ENCODE measurements at regions not wholly inside any gene's neighbourhood (a gene's known extent, or its start where the extent isn't known, plus 50 kb on each side); places are given as distances from the start of the nearest gene placed in this dataset.
"Not testable (repeated sequence)": the region's sequence is repeated elsewhere in the genome, so short reads cannot be mapped to it uniquely, and the experiment has no call there.

DNA sequence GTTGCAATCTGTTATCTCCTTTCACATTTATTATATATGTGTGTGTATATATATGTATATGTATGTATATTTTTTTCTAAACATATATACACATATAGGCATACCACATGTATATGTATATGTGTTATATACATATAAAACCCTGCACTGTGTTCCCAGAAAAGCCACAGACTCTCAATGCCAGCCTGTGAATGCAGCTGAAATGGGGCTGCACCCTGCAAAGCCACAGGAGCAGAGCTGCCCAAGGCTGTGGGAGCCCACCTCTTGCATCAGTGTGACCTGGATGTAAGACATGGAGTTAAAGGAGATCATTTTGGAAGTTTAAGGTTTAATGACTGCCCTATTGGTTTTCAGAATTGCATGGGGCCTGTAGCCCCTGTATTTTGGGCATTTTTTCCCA is 762.3 kb upstream of the ARPP21 start:
- no peak for DNase-seq (ENCODE audit: low spot score)

DNA sequence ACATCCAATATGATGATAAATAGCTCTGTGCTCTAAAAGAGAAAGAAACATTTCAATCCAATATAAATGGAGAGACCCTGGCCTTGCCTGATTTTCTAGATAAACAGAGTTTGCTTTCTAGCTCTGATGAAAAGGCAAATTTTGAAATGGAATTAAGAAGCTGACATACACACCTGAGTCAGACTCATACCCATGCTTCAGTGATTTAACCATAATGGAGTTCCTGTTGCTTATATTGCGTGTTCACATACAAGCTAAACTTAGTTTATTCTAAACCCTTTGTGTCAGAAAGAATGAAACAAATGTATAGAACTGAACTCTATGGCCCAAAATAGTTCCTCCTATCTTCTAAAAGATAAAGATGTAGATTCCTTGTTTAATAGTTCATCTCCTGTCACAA is 760.8 kb upstream of the ARPP21 start:
- no peak for DNase-seq (ENCODE audit: low spot score)

DNA sequence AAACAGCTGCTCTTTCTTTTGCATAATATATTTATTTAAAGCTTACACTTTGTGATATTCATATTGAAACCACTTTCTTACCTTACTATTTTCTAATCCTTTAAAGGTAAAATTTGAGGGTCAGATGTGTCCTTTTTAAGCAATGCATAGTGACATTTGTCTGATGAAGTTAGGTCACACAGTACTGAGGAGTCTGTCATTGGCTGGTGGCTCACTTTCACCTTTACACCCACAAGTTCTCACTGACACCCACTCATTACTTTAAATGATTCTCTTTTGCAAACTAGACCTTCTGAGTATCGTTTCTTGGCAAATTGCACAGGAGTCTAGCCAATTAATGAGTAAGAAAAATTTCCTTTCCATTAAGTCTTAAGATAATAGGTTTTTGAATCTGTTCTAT is 758.3 kb upstream of the ARPP21 start:
- DNase-seq (ENCODE audit: low spot score) = no peak

DNA sequence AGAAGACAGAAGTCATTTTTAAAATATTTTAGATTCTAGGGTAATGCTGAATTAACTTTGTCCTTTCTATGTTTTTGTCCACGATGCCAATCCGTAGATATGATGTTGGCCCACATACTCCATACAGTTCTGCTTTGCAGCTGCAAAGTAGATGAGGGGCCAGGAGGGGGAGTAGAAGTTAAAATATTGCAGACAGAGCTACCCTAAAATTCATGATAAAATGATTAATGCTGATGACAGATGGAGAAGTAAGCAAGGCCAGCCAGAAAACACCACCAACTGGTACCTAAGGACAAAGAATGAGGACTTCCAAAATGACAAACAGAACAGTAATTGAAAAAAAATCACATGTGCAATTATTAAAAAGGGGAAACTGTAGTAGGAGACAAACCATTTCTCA is 756.6 kb upstream of the ARPP21 start:
- DNase-seq (ENCODE audit: low spot score) = no peak

DNA sequence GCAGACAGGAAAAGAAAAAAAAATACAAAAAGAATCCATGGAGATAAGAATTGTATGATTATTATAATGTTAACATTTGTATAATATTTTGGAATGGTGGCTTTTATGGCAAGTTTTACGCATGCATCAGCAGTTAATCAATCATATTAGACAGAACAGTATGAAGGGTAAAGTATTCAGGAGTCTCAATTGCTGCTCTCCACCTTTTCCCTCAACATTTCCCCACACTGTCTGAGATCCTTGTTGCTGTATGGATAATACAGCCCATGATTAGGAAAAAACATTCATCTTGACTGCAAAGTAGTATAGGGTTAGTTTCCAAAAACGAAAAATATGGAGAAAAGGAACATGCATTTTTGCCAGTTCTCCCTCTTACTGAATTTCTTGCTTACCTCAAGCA is 755.3 kb upstream of the ARPP21 start:
- DNase-seq (ENCODE audit: low spot score) = no peak

DNA sequence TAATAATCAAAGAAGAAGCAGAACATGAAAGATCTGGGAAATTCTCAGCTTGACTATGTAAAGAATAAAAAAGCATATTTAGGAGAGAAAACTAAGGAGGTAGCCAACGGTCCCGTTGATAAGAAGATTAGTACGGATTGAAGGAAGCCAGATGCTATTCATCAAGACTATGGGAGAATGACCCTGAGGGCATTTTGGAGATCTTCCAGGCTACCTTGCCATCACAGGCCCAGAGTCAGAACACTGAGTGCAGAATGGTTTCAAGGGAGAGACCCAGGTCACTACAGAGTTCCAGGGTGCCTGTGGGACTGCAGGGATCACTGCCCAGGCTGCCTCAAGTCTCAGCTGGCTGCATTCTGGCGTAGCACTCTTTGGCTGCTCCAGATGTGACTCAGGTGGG is 752.9 kb upstream of the ARPP21 start:
- no peak for DNase-seq (ENCODE audit: low spot score)

DNA sequence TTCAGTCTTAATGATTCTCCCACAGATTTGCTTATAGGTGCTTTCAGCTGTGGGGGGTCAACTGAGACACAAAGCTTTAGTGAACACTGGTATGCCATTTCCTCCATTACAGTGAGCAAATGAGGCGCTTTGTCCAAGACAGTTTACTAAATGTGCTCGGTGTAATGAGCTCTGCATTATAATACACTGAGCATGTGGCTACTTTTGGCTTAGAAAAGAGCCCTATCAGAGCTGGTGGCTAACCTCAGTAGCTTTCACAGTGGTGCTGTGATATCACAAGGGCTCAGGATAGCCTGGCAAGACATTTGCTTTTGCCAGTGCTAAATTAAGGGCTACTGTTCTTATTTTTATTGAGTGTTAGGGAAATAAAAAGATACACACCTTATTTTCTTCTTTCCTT is 749.7 kb upstream of the ARPP21 start:
- no peak for DNase-seq (ENCODE audit: low spot score)

DNA sequence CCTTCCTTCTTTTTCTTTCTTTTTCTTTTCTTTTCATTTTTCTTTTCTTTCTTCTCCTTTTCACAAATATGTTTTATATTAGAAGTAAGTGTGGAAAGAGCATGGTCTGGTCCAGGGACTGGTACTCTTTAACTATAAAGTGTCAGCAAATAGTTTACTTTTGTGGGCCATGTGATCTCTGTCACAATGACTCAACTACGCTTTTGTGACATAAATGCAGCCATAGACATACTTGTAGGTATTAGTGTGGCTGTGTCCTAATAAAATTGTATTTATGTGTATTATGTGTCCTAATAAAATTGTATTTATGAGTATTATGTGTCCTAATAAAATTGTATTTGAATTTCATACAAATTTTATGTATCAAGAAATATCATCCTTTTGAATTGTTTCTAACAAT is 749.1 kb upstream of the ARPP21 start:
- DNase-seq (ENCODE audit: low spot score) = no peak

DNA sequence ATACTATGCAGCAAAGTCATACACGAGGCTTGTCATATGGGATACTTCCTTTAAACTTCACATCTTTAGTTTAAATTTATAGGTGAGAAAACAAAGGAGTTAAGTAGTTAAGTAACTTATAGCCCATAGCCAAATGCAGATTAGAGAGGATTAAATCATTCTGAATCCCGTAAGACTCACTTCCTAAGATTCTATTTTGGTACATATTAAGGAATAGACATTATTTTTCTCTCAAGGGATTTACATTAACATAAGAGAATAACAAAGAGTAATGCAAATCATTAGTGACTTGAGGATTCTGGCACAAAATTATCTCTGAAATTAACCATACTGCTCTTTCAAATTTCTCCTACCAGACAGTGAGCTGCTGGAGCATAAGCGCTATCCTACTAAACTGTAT is 747.4 kb upstream of the ARPP21 start:
- DNase-seq (ENCODE audit: low spot score) = no peak

DNA sequence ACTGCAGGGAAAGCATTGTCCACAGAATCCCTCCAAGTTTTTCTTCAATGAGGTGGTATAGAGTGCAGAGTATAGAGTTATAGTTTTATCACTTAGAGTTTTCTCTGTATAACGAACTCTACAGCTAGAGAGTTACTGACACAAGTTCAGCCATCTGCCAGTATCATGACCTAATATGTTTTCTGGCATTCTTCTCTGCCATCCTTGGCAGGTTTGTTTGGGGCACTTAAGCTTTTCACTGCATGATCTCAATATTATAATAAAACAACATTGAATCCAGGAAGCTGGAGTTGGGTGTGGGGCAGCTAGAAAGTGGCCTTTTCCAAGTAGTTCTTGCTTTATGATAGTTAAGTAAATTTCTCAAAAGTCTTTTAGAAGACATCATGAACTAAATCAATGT is 743.5 kb upstream of the ARPP21 start:
- no peak for DNase-seq (ENCODE audit: low spot score)

DNA sequence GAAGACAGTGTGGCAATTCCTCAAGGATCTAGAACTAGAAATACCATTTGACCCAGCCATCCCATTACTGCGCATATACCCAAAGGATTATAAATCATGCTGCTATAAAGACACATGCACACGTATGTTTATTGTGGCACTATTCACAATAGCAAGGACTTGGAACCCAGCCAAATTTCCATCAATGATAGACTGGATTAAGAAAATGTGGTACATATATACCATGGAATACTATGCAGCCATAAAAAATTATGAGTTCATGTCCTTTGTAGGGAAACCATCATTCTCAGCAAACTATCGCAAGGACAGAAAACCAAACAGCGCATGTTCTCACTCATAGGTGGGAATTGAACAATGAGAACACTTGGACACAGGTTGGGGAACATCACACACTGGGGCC is 729.6 kb upstream of the ARPP21 start:
- not testable (repeated sequence) for DNase-seq (ENCODE audit: low spot score)

DNA sequence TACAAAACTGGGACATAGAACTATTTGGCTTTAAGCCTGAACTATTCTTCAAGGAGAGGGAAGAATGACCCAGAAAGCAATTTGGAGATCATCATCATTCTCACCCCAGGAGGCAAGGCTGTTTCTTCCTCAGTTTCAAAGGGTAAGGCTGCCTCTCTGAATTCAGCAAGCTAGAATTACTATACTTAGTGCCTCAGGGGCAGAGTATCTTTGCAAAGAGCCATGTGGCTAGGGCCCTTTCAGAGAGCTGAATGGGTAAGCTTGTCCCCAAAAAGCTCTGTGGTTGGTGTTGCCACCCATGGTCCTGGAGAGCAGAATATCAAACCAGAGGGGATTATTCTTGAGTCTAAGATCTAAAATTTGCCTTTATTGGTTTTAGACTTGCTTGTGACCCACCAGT is 720.3 kb upstream of the ARPP21 start:
- no peak for DNase-seq (ENCODE audit: low spot score)

DNA sequence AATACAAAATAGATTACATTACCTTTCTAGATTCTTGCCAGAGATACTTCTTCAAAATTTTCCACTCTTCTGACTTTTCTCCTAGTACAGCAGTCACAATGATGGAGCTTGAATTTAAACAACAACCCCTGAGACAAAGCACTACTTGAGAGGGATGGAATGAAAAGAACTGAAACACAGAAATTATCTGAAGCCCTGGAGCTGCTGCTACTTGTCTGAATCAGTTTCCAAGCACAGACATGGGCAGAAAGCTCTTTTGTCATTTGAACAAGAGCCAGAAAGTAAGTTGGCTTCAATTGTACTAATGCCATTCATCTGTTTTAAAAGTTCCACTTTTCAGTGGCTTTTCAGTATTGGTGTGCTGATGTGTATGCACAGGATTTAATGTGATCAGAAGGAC is 718.5 kb upstream of the ARPP21 start:
- no peak for DNase-seq (ENCODE audit: low spot score)

DNA sequence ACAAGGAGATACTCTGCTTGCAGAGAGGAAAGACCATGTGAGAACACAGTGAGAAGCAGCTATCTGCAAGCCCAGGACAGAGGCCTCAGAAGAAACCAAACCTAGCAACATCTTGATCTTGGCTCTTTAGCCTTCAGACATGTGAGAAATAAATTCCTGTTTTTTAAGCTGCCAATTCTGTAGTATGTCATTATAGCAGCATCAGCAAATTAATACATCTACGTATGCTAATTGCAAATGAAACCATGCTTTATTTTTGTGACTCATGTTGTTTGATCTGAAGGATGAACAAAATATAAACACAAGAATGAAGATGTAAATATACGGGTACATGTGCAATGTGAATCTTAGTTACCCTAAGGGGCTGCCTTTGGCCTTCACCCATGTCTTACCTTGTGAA is 714.4 kb upstream of the ARPP21 start:
- no peak for DNase-seq (ENCODE audit: low spot score)

DNA sequence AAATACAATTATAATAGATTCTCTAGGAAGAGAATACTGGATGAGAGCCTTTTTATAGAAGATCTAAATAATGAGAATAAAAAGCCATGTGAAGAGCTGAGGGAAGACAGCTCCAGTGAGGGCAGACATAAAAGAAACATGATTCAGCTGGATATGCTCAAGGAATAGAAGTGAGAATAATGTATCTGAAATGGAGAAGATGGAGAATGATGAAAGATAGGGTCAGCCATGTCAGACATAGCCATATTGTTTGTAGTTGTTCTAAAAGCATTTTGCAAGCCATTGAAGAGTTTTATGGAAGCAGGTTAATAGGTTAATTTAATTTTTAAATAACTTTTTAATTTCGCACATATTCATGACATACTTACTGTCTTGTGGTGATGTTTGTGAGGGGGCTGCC is 713.5 kb upstream of the ARPP21 start:
- no peak for DNase-seq (ENCODE audit: low spot score)

DNA sequence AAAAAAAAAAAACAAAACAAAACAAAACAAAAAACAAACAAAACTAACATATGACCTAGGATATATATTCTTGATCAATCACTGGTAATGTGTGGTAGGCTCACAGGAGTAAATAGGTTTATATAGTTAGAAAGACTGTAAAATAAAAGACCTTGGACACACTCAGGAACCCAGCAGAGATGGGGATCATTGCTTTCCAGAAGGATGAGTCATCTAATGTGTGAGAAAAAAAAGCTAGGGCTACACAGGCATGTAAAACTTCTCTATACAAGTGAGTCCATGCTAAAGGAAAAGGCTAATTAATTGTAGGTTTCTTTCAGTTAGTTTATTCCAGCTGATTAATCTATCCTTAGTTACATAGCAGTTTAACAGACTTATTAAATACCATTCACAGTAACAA is 710.3 kb upstream of the ARPP21 start:
- DNase-seq (ENCODE audit: low spot score) = no peak

DNA sequence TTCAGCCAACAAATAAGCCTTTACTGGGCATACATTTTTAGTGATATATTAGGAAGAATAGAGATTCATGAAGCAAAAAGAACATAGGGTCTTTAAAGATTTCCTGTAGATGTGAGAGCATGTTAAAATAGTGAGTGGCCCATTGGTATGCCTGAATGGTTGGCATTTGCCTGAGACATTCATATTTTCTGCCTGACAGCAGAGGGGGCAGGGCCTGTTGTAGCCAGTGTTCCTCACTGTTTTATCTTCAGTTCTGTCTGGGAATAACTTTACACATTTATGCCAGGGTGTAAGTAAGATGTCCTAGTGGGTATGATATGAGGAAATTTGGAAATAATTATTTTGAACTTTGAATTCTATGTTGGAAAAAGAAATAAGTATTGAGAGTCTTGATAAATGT is 704.7 kb upstream of the ARPP21 start:
- DNase-seq (ENCODE audit: low spot score) = no peak

DNA sequence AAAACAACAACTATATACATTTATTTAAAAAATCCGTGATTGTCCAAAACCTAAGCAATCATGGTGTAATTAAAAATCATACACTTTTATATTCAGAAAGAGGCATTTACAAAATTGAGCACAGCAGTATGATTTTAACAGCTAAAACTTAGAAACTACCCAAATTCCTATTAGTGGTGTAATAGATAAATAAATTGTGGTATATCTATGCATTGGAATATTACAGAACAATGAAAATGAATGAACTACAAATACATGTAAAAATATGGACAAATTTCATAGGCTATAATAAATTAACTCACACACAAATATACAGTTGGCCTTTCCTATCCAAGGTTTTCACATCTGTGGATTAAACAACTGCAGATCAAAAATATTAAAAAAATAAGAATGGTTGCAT is 700.5 kb upstream of the ARPP21 start:
- DNase-seq (ENCODE audit: low spot score) = no peak

DNA sequence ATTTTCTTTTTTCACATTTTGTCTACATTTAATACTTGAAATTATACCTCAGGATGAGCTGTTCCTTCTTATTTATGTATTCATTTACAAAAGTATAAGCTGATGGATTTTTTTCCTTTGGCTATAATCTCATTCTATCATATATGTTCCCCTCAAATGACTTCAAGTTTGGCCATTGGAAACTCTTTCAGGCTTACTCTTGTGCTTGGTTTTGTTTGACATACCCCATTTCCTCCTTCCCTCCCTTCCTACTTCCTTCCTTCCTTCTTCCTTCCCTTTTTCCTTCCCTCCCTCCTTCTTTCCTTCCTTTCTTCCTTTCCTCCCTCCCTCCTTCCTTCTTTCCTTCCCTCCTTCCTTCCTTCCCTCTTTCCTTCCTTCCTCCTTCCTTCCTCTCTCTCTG is 697.1 kb upstream of the ARPP21 start:
- no peak for DNase-seq (ENCODE audit: low spot score)

DNA sequence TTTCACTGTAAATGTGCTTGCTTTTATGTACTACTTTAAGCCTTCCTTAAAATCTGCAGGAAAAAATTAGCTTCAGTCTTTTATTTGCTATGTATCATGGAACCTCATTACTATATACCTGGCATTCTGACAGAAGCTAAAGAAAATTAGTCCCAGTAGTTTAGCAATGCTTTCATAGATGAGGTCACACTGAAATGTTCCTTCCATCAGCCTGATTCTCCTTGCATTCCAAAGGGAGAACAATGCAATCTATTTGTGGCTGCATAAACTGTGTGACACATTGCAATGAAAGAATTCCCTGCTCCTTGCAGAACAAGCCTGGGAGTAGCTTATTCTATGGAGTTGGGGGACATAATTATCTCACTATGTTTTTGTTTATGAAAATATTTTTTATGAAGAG is 691.5 kb upstream of the ARPP21 start:
- DNase-seq (ENCODE audit: low spot score) = peak; percentile 10

DNA sequence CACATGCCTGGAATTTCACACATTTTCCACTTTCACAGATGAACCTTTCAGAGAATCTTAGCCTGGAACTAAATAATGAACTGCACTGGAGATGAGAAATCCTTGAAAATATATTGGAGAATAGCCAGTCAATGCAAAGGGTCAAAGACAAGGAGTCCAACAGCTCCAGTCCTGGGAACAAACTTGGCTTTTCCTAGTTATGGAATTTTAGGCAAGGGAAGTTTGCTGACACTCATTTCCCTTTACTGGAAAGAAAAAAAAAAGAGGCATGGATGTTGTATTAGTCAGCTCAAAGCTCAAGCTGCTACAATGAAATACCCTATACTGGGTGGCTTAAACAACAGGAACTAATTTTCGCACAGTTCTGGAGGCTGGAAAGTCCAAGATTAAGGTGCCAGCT is 690.8 kb upstream of the ARPP21 start:
- DNase-seq (ENCODE audit: low spot score) = no peak

DNA sequence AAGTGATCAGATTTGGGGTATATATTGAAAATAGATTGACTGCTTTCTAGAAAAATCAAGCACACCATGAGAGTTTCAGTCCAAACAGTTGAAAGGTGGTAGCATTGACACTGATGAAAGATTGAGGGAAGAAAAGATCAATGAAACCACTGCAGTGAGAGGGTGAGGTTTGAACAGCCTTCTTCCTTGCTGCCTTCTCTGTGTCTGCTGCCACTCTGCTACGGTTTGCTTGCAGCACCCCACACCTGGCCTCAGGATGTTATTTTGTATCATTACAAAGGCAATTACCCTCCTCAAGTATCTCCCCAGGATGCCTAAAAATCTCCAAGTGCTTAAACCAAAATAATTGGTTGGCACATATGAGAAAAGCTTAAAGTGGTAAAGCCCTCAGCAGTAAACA is 683.6 kb upstream of the ARPP21 start:
- DNase-seq (ENCODE audit: low spot score) = no peak

DNA sequence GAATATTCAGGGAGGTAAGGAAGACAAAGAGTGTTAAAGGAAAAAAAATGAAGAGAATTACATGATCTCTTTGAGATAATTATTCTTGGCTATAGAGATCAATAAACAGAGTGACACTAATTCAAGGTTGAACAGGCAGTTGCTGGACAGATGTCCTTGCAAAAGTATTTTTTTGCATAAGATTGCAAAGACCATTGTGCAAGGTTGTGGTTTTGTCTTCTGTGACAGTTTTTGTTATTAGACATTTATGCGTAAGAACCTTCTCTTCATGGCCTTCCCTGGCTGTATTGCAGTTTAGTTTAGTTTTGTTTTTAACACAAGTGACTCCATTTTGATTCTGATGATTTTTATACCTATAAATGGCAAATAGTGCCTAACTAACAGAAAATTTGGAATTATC is 682.8 kb upstream of the ARPP21 start:
- no peak for DNase-seq (ENCODE audit: low spot score)

DNA sequence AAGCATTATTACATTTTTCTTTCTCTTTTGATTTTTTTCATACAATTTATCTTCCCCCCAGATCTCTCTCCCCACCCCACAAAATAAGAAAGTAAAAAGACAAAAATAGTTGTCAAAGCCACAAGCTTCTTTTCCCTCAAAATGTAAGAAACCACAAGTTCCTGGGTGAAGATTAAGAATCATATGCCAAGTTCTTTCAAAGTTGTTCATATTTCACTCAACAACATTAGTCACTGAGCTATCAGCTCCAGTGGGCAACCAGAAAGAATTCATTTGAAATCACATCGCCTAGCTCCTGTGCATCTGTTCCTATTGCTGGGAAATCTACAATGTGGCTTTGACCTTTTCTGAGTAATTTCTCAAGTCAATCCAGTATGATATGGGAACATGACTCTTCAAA is 681.6 kb upstream of the ARPP21 start:
- DNase-seq (ENCODE audit: low spot score) = no peak

DNA sequence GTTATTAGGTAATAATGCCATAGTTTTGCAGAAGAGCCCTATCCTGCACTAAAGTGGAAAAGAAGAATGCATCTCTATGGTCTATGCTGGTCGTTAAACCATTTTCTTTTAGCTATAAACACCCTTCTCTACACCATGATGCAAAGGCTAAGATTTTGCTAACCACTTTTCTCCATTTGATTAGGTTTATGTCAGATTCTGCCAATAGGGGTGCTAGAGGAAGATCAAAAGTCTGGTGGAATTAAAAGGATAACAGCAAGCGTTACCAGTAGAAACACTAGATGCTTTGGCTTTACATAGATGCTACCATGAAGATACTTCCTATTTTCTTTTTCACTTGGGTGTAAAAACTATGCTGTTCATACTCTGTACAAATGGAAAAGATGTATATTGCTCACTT is 669.8 kb upstream of the ARPP21 start:
- DNase-seq (ENCODE audit: low spot score) = no peak

DNA sequence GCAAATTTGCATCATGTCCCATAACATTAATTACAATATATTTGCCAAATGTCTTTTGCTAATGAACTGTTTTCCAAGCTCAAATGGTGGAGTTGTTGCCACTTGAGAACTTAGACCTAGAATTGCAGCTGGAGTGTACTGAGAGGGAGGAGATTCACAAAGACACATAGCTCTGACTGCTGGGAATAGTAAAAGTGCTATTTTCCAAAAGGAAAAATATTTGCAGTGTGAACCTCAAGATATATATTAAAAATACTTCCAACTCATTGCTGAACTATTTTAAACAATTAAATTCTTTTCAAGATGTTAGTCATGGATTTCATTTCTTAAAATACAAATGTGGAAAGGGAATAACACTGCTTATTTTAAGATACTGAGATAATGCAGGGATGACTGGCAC is 666.8 kb upstream of the ARPP21 start:
- DNase-seq (ENCODE audit: low spot score) = no peak

Data from hepatic stellate cell (primary cell).